Adipocyte (in vitro differentiated cells): ENCODE measurements at regions not wholly inside any gene's neighbourhood (a gene's known extent, or its start where the extent isn't known, plus 50 kb on each side); places are given as distances from the start of the nearest gene placed in this dataset.
A peak's percentile ranks its signal among the peaks of the same experiment; 100 is the strongest.

ENCODE experiments used
- DNase-seq: peaks from one replicate; pipeline ENCODE4 v3.0.0-alpha.2; 2015; ENCODE audit warnings: low read depth
- H3K27me3 ChIP-seq: replicated peaks from 2 replicates; pipeline ENCODE4 v1.7.0; 2013; ENCODE audit warnings: mild to moderate bottlenecking, low read length, moderate library complexity; ENCODE audit not compliant: control insufficient read depth, insufficient read depth
- H3K36me3 ChIP-seq: 2 replicates; pipeline ENCODE4 v1.7.0; 2013; ENCODE audit warnings: low read length, mild to moderate bottlenecking, moderate library complexity; ENCODE audit not compliant: control insufficient read depth, insufficient read depth, severe bottlenecking
- H3K4me1 ChIP-seq: 2 replicates; pipeline ENCODE4 v1.7.0; 2013; ENCODE audit warnings: mild to moderate bottlenecking, low read length, moderate library complexity; ENCODE audit not compliant: control insufficient read depth, insufficient read depth
- H3K4me3 ChIP-seq: 2 replicates; pipeline ENCODE4 v1.7.0; 2013; ENCODE audit warnings: mild to moderate bottlenecking, low read length, moderate library complexity
- H3K9ac ChIP-seq: 2 replicates; pipeline ENCODE4 v1.7.0; 2013; ENCODE audit warnings: mild to moderate bottlenecking, low read length, moderate library complexity
- H3K9me3 ChIP-seq: 2 replicates; pipeline ENCODE4 v1.7.0; 2013; ENCODE audit warnings: mild to moderate bottlenecking, low read length, moderate library complexity; ENCODE audit not compliant: control insufficient read depth

DNA sequence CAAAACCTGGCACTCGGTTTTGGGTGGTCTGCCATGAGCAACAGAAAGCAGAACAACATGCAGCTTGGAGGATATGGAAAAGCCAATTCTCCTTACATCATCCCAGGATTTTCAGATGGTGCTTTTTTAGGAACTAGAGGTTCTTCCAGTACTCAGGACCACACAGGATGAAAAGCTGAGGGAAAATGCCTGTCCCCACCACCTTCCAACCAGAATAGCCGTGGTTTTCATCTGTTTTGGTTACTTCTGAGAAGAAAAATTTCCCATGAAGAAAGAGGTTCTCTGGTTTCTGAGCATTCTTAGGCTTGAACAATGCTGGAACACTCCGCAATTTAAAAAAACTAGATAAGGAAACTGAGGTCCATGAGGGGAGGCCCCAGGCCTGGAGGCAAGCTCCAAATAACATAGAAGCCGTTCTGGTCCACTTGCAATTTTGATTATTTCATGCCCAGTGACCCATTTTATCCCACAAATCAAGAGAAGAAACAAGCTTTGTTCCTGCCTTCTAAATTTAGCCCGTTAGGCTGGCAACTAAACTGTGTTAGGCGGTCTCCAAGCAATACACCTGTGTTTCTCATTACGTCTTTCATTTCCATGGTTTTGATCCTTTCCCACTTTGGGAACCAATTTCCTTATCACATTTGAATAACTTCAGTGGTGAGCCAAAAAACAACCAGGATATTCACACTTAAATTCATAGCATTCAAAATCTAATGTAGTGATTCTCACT lies 79.2 kb upstream of the SPIN1 start:
- DNase-seq: no peak
- Histone ChIP-seq H3K27me3 (peaks cover 26% of the 10 kb centered on the region), H3K4me1 (peaks cover 2% of the 10 kb centered on the region), H3K9ac (no peak overlapping the region), H3K36me3 (no peaks in the 10 kb centered on the region), H3K9me3 (no peaks in the 10 kb centered on the region), H3K4me3 (no peak overlapping the region)

DNA sequence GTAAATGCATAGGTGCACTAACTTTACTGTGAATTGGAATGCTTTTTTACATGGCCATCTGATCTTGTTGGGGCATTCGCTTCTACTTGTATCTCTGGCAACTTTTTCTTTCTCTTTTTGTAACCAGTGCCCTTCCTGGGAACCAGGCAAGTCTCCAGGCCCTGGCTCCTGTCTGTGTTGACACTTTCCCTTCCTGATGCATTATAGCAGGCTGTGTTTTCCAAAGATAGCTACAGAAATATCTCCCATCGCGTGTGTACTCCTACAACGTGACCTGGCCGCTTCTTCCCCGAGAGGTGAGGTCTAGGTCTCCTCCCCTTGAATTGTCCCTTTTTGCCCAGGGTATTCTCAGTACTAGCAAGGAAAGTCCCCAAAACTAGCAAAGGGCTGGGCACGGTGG lies 81.1 kb upstream of the SPIN1 start:
- Histone ChIP-seq H3K36me3 (no peaks in the 10 kb centered on the region), H3K4me1 (peaks cover 3% of the 10 kb centered on the region), H3K4me3 (no peak overlapping the region), H3K9me3 (no peaks in the 10 kb centered on the region), H3K9ac (no peak overlapping the region), H3K27me3 (peaks cover 22% of the 10 kb centered on the region)
- no peak for DNase-seq

DNA sequence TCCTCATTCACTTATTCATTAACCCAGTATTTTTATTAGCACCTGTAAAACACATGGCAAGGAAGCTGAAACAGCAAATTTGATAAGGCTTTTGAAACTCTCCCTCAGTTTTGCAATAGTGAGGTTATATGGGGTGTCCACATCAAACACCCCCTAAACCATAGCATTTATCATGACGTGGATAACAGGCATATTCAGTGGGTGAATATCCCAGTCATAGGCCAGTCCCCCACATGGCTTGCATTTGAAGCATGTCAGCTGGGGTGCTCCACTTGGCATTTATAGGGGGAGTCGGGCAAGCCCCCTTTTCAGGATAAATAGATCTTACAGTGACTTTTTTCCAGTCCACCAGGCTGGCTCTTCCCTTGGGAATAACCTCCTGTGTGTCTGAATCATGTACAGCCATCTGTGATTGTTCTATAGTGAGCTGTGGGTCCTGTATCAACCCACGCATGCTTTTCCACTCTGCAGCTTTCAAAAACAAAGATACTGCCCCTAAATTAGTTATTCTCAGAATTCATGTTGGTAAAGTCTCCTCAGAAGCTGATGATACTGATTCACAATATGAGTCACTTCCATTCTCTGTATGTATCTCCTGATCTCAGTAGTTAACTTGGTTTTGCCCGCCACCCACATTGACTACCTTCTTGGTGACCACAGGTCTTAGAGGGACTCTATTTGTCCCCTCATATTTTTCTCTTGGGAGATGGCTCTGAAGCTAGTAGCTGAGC lies 84.4 kb upstream of the SPIN1 start:
- no peaks in the 10 kb centered on the region for H3K36me3 ChIP-seq
- no peak overlapping the region for H3K4me3 ChIP-seq
- no peaks in the 10 kb centered on the region for H3K9me3 ChIP-seq
- H3K9ac ChIP-seq: no peak overlapping the region
- H3K4me1 ChIP-seq: peaks cover 3% of the 10 kb centered on the region
- peaks cover 11% of the 10 kb centered on the region for H3K27me3 ChIP-seq
- peak; percentile 36 for DNase-seq

DNA sequence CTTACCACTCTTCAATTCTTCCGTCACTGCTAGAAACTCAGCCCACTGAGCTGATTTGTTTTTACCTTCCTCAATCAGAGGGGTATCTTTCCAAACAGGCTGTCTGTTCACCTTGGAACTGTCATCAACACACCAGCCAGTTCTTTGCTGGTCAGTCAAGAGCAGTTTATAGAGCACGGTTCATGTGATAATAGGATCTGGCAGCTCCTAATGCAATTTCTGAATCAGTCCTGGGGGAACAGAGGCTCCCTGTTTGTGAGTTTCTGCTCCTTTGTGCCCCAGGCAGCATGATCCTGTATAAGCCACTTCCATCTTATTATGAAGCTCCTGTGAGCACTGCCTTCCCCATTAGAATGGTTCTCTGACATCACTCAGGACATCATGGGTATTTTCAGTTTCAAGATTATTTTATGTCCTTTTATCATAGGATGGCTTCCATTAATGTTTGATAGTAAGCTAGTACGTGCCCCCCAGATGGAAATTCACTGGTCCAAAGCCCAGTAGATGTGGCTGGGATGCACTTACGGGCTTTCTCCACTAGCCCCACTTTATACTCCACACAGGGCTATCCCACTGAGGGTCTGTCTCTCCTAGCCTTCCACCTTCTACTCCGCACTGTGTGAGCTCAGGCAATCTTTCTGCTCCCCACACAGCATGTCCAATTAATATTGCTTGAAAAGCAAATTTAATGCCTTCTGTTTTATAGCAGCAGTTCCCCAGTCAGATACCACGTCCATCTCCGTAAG lies 85.5 kb upstream of the SPIN1 start:
- no peak overlapping the region for H3K9ac ChIP-seq
- H3K4me1 ChIP-seq: peaks cover 3% of the 10 kb centered on the region
- DNase-seq: no peak

DNA sequence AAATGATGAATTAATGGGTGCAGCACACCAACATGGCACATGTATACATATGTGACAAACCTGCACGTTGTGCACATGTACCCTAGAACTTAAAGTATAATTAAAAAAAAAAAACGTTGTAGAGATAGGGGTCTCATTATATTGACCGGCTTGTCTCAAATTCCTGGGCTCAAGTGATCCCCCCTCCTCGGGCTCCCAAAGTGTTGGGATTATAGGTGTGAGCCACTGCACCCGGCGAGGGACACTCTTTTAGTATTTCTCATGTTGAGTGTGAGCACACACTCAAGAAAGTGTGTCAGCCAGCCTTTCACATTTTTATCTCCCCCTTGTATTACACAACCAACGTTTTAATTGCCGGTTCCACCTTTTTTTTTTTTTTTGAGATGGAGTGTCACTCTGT lies 87.7 kb upstream of the SPIN1 start:
- no peaks in the 10 kb centered on the region for H3K27me3 ChIP-seq
- no peak overlapping the region for H3K4me3 ChIP-seq
- no peak for DNase-seq
- H3K9me3 ChIP-seq: no peaks in the 10 kb centered on the region
- H3K36me3 ChIP-seq: no peaks in the 10 kb centered on the region
- H3K4me1 ChIP-seq: peaks cover 3% of the 10 kb centered on the region
- H3K9ac ChIP-seq: no peak overlapping the region

More for the DNA sequence above, 85.5 kb upstream of the SPIN1 start:
- Histone ChIP-seq H3K4me3 (no peak overlapping the region), H3K27me3 (peaks cover 5% of the 10 kb centered on the region), H3K9me3 (no peaks in the 10 kb centered on the region), H3K36me3 (no peaks in the 10 kb centered on the region)

DNA sequence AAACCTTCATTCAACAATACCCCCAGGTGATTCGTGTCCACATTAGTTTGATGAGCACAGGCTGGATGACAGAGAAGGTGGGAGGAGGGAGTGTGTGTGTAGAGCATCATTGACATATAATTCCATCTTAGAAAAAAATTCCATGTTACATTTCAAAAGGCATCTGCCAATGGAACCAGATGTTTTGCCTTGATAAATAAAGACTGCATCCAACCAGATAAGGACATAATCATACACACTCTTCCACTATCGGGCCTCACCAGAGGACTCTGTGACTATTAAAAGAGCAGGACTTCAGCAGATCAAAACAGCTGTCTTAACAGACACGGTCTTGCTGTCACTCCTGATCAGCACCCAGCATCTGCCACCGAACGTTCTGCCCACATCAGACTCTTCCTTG lies 96.4 kb upstream of the SPIN1 start:
- no peak overlapping the region for H3K4me3 ChIP-seq
- H3K9ac ChIP-seq: no peak overlapping the region
- H3K36me3 ChIP-seq: no peaks in the 10 kb centered on the region
- H3K27me3 ChIP-seq: peaks cover 4% of the 10 kb centered on the region
- DNase-seq: no peak
- no peaks in the 10 kb centered on the region for H3K4me1 ChIP-seq
- no peaks in the 10 kb centered on the region for H3K9me3 ChIP-seq

DNA sequence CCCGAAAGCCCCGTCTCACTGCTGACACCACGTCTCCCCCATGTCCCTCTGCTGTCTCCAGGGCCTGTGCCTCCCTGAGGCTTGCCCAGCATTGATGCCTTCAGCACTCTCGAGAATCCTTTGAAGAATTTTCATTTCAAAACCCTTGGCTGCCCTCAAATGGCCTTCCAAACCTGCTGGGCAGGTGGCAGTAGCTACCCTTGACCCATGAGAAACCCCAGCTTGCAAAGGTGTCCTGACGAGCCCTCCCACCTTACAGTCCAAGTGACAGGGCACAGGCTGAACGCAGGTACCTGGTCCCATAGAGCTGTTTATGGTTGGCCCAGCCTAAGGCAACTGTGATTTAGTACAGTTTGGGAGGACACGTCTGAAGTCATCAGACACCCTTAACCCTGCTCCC lies 97.2 kb upstream of the SPIN1 start:
- DNase-seq: no peak
- Histone ChIP-seq H3K27me3 (peaks cover 4% of the 10 kb centered on the region), H3K4me3 (no peak overlapping the region), H3K4me1 (no peaks in the 10 kb centered on the region), H3K9me3 (no peaks in the 10 kb centered on the region), H3K9ac (no peak overlapping the region), H3K36me3 (no peaks in the 10 kb centered on the region)

DNA sequence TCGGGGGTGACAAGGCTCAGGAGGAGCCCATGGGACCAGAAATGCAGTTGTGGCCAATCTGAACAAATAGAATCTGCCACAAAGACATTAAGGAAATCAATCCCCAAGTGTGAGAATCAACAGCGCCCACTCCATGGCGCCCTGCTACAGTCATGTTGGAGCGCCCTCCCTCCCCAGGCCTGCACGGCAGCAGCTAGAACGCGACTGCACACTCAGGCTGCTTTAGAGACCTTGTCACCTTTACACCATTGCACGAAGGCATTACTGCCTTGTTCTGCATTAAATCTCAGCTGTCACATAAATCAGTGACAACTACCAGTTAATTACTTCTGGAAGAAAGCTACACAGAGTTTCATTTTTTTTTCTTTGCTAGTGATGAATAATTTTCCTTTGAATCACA lies 98.7 kb upstream of the SPIN1 start:
- Histone ChIP-seq H3K4me1 (no peaks in the 10 kb centered on the region), H3K36me3 (no peaks in the 10 kb centered on the region), H3K27me3 (peaks cover 4% of the 10 kb centered on the region), H3K4me3 (no peak overlapping the region), H3K9ac (no peak overlapping the region), H3K9me3 (no peaks in the 10 kb centered on the region)
- no peak for DNase-seq

DNA sequence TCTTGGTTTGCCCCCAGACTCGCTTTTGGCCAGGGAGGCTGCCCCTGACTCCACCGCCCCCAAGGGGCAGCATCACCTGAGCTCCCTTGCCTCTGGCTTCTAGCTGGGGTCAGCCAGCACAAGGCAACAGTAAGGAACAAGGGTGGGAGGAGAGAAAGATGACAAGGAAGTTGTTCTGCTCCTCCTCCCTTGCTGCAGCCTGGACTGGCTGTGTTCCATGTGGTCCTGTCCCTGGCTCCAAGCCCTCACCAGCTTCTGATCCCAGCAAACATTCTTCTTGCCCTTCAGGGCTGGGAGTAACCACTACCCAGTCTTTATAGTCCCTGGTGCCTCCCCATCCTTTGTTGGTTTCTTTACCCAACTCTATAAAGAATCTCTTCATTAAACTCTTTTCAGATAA lies 100.3 kb upstream of the SPIN1 start:
- Histone ChIP-seq H3K4me1 (no peaks in the 10 kb centered on the region), H3K27me3 (no peaks in the 10 kb centered on the region), H3K9ac (no peak overlapping the region), H3K36me3 (no peaks in the 10 kb centered on the region), H3K4me3 (no peak overlapping the region), H3K9me3 (no peaks in the 10 kb centered on the region)
- no peak for DNase-seq

DNA sequence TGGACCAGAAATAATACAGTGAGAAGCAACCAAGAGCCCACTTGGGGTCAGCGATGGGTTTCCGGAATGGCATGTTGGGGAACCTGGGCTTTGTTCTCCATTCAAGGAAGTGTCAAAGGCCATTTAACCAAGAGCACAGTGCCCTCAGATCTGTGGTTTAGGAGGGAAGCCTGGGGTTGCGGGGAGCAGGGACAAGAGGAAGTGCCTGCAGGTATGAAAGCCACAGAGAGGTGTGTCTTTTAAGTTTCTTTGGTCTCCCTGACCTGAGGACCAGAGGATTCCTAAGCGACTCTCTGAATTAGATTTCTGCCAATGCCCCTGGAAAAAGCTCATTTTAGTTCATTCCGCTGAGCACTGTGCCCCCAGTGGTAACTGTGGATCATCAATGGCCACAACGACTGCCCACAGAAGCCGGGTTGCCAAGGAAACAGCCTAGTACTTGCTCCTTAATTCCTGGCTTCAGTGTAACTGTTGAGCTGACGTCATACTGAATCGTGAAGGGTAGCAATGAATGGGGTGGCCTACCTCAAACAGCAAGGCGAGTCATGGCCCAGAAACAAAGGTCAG lies 107.3 kb upstream of the SPIN1 start:
- Histone ChIP-seq H3K9ac (no peak overlapping the region), H3K27me3 (peaks cover 8% of the 10 kb centered on the region)
- DNase-seq: no peak

DNA sequence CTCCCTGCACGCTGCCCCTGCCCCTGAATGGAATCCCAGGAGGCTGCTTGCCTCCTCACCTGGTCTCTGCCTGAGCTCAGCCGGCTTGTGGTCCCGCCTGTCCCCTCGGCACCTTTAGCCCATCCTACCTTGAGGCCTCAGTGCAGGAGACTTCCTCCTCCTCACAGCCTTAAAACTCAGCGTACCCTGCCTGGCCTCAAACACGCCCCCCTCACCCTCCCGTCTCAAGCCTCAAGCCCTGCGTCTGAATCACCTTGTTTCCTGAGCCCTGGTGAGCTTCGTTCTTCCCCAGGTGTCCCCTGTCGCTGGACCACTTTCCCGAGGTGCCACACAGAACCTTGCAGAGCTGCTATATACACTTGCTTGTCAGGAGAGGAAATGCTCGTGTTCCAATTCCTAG lies 110.2 kb upstream of the SPIN1 start:
- DNase-seq: no peak
- H3K36me3 ChIP-seq: no peaks in the 10 kb centered on the region
- no peak overlapping the region for H3K4me3 ChIP-seq
- no peaks in the 10 kb centered on the region for H3K9me3 ChIP-seq
- H3K9ac ChIP-seq: no peak overlapping the region
- H3K27me3 ChIP-seq: peaks cover 14% of the 10 kb centered on the region
- no peaks in the 10 kb centered on the region for H3K4me1 ChIP-seq

More for the DNA sequence above, 107.3 kb upstream of the SPIN1 start:
- Histone ChIP-seq H3K36me3 (no peaks in the 10 kb centered on the region), H3K9me3 (no peaks in the 10 kb centered on the region), H3K4me1 (no peaks in the 10 kb centered on the region), H3K4me3 (no peak overlapping the region)
